ENCODE measurements at regions not wholly inside any gene's neighbourhood (a gene's known extent, or its start where the extent isn't known, plus 50 kb on each side); places are given as distances from the start of the nearest gene placed in this dataset.
"Not testable (repeated sequence)": the region's sequence is repeated elsewhere in the genome, so short reads cannot be mapped to it uniquely, and the experiment has no call there.

DNA sequence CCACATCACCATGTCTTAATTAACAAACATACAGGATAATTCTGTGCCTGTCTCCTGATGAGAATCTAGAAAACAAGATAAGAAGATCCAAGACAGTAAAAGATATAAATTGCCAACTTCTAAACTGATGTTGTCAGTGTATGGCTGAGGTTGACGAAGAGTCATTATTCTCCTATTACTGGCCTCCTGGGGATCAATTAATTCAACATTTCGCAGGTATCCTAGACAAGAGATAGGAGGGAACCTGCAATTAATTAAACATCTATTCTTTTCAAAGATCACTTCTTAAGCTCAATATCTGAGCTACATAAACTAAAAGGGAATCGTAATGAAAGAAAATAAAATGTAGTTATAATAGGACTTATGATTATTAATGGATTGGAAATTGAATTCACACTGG is 232.0 kb upstream of the GRIA1 start:
- DNase-seq (ENCODE audit: low read depth, low spot score) = no peak
- TF ChIP-seq, protein P1, sequence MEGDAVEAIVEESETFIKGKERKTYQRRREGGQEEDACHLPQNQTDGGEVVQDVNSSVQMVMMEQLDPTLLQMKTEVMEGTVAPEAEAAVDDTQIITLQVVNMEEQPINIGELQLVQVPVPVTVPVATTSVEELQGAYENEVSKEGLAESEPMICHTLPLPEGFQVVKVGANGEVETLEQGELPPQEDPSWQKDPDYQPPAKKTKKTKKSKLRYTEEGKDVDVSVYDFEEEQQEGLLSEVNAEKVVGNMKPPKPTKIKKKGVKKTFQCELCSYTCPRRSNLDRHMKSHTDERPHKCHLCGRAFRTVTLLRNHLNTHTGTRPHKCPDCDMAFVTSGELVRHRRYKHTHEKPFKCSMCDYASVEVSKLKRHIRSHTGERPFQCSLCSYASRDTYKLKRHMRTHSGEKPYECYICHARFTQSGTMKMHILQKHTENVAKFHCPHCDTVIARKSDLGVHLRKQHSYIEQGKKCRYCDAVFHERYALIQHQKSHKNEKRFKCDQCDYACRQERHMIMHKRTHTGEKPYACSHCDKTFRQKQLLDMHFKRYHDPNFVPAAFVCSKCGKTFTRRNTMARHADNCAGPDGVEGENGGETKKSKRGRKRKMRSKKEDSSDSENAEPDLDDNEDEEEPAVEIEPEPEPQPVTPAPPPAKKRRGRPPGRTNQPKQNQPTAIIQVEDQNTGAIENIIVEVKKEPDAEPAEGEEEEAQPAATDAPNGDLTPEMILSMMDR (IDR thresholded peaks at IDR 0.05; ENCODE audit: low read depth, low read length) = no peak
- ChIA-PET POLR2A (no interaction called here), CTCF (no interaction called here)
- Histone ChIP-seq H3K27me3 (ENCODE audit: control insufficient read depth, insufficient read depth, low read length) (no peaks in the 10 kb centered on the region), H3K27ac (ENCODE audit: low read depth, low read length) (no peak overlapping the region), H3K4me3 (ENCODE audit: low read depth, low read length) (no peak overlapping the region), H3K9me3 (ENCODE audit: control insufficient read depth, insufficient read depth, low read length) (peaks cover 5% of the 10 kb centered on the region)

DNA sequence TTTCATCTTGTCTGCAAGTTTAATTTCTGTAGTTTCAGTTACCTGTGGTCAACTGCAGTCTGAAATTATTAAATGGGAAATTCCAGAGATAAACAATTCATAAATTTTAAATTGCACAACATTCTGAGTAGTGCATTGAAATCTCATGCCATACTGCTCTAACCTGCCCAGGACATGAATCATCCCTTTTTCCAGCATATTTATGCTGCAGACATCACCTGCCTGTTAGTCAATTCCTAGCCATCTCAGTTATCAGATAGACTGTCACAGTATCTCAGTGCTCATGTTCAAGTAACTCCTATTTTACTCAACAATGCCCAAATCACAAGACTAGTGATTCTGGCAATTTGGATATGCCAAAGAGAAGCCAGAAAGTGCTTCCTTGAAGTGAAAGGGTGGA is 223.0 kb upstream of the GRIA1 start:
- ChIA-PET CTCF (no interaction called here), POLR2A (no interaction called here)
- TF ChIP-seq, protein P1 (IDR thresholded peaks at IDR 0.05; ENCODE audit: low read depth, low read length) = no peak
- H3K27ac ChIP-seq (ENCODE audit: low read depth, low read length) = no peak overlapping the region
- peaks cover 5% of the 10 kb centered on the region; the same call in 1 of the 2 replicates for H3K9me3 ChIP-seq (ENCODE audit: control insufficient read depth, insufficient read depth, low read length)
- DNase-seq (ENCODE audit: low read depth, low spot score) = no peak
- H3K27me3 ChIP-seq (ENCODE audit: control insufficient read depth, insufficient read depth, low read length) = no peaks in the 10 kb centered on the region
- no peak overlapping the region for H3K4me3 ChIP-seq (ENCODE audit: low read depth, low read length)

DNA sequence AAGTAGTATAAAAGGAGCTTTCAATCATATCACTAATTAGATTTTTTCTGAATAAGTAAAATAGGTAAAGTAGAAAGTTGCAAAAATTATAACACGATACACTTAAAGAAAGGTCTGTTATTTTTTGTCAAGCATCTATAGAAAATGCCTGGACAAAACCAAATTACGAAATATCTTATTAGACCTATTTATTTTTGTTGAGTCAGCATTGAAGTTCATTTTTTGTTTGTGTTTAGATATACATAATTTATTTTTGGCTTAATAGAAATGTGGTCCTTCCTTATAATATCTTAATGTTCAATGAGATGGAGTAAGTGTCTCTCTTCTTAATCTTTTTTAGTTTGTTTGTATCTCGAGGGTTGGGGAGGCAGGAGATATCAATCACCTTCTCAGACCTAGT is 214.8 kb upstream of the GRIA1 start:
- Histone ChIP-seq H3K27ac (ENCODE audit: low read depth, low read length) (no peak overlapping the region), H3K9me3 (ENCODE audit: control insufficient read depth, insufficient read depth, low read length) (peaks cover 2% of the 10 kb centered on the region; the same call in 1 of the 2 replicates), H3K4me3 (ENCODE audit: low read depth, low read length) (no peak overlapping the region), H3K27me3 (ENCODE audit: control insufficient read depth, insufficient read depth, low read length) (no peaks in the 10 kb centered on the region)
- ChIA-PET CTCF (interaction anchor here (0.6 kb wide), 1 partner anchor 690 kb away, joined by 3 read pairs; no protein-coding TSS in a partner anchor), POLR2A (no interaction called here)
- TF ChIP-seq, protein P1 (IDR thresholded peaks at IDR 0.05; ENCODE audit: low read depth, low read length) = no peak
- no peak for DNase-seq (ENCODE audit: low read depth, low spot score)

DNA sequence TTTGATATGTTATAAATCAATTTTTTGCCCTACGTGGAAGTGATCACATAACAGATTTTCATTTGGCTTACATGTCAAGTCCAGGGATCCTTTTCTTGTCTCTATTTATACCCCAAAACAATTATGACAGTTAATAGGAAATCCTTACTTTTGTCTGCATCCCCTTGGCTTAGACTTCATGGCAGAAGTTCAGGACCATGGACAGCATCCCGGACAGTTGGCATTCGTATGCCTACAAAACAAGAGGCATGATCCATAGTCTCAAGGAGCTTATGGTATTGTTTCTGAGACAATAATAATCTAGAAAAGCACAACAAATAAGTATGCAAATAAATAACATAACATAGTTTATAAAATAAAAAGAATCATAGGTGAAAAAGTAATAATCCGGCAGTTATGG is 214.3 kb upstream of the GRIA1 start:
- TF ChIP-seq, protein P1 (IDR thresholded peaks at IDR 0.05; ENCODE audit: low read depth, low read length) = no peak
- H3K27ac ChIP-seq (ENCODE audit: low read depth, low read length) = no peak overlapping the region
- ChIA-PET CTCF (no interaction called here), POLR2A (no interaction called here)
- H3K27me3 ChIP-seq (ENCODE audit: control insufficient read depth, insufficient read depth, low read length) = no peaks in the 10 kb centered on the region
- H3K4me3 ChIP-seq (ENCODE audit: low read depth, low read length) = no peak overlapping the region
- DNase-seq (ENCODE audit: low read depth, low spot score) = no peak
- H3K9me3 ChIP-seq (ENCODE audit: control insufficient read depth, insufficient read depth, low read length) = no peaks in the 10 kb centered on the region

DNA sequence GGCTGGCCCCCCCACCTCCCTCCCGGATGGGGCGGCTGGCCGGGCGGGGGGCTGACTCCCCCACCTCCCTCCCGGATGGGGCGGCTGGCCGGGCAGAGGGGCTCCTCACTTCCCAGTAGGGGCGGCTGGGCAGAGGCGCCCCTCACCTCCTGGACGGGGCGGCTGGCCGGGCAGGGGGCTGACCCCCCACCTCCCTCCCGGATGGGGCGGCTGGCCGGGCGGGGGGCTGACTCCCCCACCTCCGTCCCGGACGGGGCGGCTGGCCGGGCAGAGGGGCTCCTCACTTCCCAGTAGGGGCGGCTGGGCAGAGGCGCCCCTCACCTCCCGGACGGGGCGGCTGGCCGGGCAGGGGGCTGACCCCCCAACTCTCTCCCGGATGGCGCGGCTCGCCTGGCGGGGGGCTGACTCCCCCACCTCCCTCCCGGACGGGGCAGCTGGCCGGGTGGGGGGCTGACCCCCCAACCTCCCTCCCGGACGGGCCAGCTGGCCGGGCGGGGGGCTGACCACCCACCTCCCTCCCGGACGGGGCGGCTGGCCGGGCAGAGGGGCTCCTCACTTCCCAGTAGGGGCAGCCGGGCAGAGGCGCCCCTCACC is 194.1 kb upstream of the GRIA1 start:
- CTCF ChIA-PET; H3K4me3 ChIP-seq (ENCODE audit: low read depth, low read length); H3K27me3 ChIP-seq (ENCODE audit: control insufficient read depth, insufficient read depth, low read length); H3K27ac ChIP-seq (ENCODE audit: low read depth, low read length); POLR2A ChIA-PET; H3K9me3 ChIP-seq (ENCODE audit: control insufficient read depth, insufficient read depth, low read length); DNase-seq (ENCODE audit: low read depth, low spot score): not testable (repeated sequence)

DNA sequence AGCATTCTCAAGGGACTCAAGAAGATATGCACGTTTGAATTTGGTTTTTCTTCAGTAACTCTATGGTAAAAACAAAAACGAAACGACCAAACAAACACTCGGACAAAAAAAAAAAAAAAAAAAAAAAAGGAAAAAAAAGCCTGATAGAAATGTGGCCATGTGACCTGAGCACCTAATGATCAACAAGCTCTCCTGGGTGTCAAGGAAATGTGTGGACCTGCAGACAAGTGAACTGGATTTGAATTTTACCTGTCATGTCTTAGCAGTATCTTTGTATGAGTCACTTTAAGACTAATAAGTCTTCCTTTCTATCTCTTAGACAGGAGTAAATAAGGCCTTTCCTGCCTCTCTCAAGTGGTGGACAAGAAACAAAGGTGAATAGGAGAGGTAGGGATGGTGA is 190.6 kb upstream of the GRIA1 start:
- Histone ChIP-seq H3K4me3 (ENCODE audit: low read depth, low read length) (no peak overlapping the region), H3K27ac (ENCODE audit: low read depth, low read length) (no peak overlapping the region), H3K9me3 (ENCODE audit: control insufficient read depth, insufficient read depth, low read length) (peaks cover 8% of the 10 kb centered on the region; the same call in 1 of the 2 replicates), H3K27me3 (ENCODE audit: control insufficient read depth, insufficient read depth, low read length) (no peaks in the 10 kb centered on the region)
- POLR2A ChIA-PET = no interaction called here
- TF ChIP-seq, protein P1 (IDR thresholded peaks at IDR 0.05; ENCODE audit: low read depth, low read length) = no peak
- CTCF ChIA-PET = no interaction called here
- DNase-seq (ENCODE audit: low read depth, low spot score) = no peak
